ENCODE measurements at regions not wholly inside any gene's neighbourhood (a gene's known extent, or its start where the extent isn't known, plus 50 kb on each side); places are given as distances from the start of the nearest gene placed in this dataset.
A peak's percentile ranks its signal among the peaks of the same experiment; 100 is the strongest.

GRCh38 chr20:2203436-2203835 is 92.4 kb upstream of the TGM3 start:
- no peak overlapping the region for H3K4me3 Mint-ChIP-seq (ENCODE audit: unreplicated experiment)
- H3K27me3 Mint-ChIP-seq (ENCODE audit: unreplicated experiment) = peaks cover 2% of the 10 kb centered on the region
- H3K36me3 Mint-ChIP-seq (ENCODE audit: low read depth, unreplicated experiment) = no peaks in the 10 kb centered on the region
- H3K27ac Mint-ChIP-seq (ENCODE audit: unreplicated experiment) = no peak overlapping the region
- DNase-seq (ENCODE audit: low spot score) = no peak
- no peak for TF ChIP-seq CTCF (IDR thresholded peaks at IDR 0.05; ENCODE audit: unreplicated experiment)
- no peaks in the 10 kb centered on the region for H3K9me3 Mint-ChIP-seq (ENCODE audit: unreplicated experiment)
- no peaks in the 10 kb centered on the region for H3K4me1 Mint-ChIP-seq (ENCODE audit: unreplicated experiment)

GRCh38 chr20:2204021-2204420 is 91.8 kb upstream of the TGM3 start:
- H3K27ac Mint-ChIP-seq (ENCODE audit: unreplicated experiment) = no peak overlapping the region
- H3K9me3 Mint-ChIP-seq (ENCODE audit: unreplicated experiment) = no peaks in the 10 kb centered on the region
- no peaks in the 10 kb centered on the region for H3K4me1 Mint-ChIP-seq (ENCODE audit: unreplicated experiment)
- no peak for TF ChIP-seq CTCF (IDR thresholded peaks at IDR 0.05; ENCODE audit: unreplicated experiment)
- H3K36me3 Mint-ChIP-seq (ENCODE audit: low read depth, unreplicated experiment) = no peaks in the 10 kb centered on the region
- DNase-seq (ENCODE audit: low spot score) = no peak
- peaks cover 2% of the 10 kb centered on the region for H3K27me3 Mint-ChIP-seq (ENCODE audit: unreplicated experiment)
- no peak overlapping the region for H3K4me3 Mint-ChIP-seq (ENCODE audit: unreplicated experiment)

GRCh38 chr20:2206957-2207769 is 88.6 kb upstream of the TGM3 start:
- Mint-ChIP-seq H3K4me1 (ENCODE audit: unreplicated experiment) (no peaks in the 10 kb centered on the region), H3K27ac (ENCODE audit: unreplicated experiment) (no peak overlapping the region), H3K27me3 (ENCODE audit: unreplicated experiment) (peaks cover 2% of the 10 kb centered on the region), H3K36me3 (ENCODE audit: low read depth, unreplicated experiment) (no peaks in the 10 kb centered on the region), H3K9me3 (ENCODE audit: unreplicated experiment) (no peaks in the 10 kb centered on the region), H3K4me3 (ENCODE audit: unreplicated experiment) (no peak overlapping the region)
- TF ChIP-seq CTCF (IDR thresholded peaks at IDR 0.05; ENCODE audit: unreplicated experiment) = peak; percentile 73
- peak; percentile 89 for DNase-seq (ENCODE audit: low spot score)

- TF ChIP-seq CTCF (IDR thresholded peaks at IDR 0.05; ENCODE audit: unreplicated experiment) = no peak
- Mint-ChIP-seq H3K27ac (ENCODE audit: unreplicated experiment) (no peak overlapping the region), H3K27me3 (ENCODE audit: unreplicated experiment) (peaks cover 3% of the 10 kb centered on the region), H3K36me3 (ENCODE audit: low read depth, unreplicated experiment) (no peaks in the 10 kb centered on the region), H3K9me3 (ENCODE audit: unreplicated experiment) (no peaks in the 10 kb centered on the region), H3K4me3 (ENCODE audit: unreplicated experiment) (no peak overlapping the region), H3K4me1 (ENCODE audit: unreplicated experiment) (no peaks in the 10 kb centered on the region)
- DNase-seq (ENCODE audit: low spot score) = no peak
Observed at GRCh38 chr20:2207770-2208097, 88.1 kb upstream of the TGM3 start.

GRCh38 chr20:2208897-2209296 is 86.9 kb upstream of the TGM3 start:
- Mint-ChIP-seq H3K4me3 (ENCODE audit: unreplicated experiment) (no peak overlapping the region), H3K9me3 (ENCODE audit: unreplicated experiment) (no peaks in the 10 kb centered on the region)

More at GRCh38 chr20:2208897-2209296, 86.9 kb upstream of the TGM3 start:
- no peak overlapping the region for H3K27ac Mint-ChIP-seq (ENCODE audit: unreplicated experiment)
- H3K4me1 Mint-ChIP-seq (ENCODE audit: unreplicated experiment) = no peaks in the 10 kb centered on the region
- TF ChIP-seq CTCF (IDR thresholded peaks at IDR 0.05; ENCODE audit: unreplicated experiment) = no peak
- no peak for DNase-seq (ENCODE audit: low spot score)
- H3K27me3 Mint-ChIP-seq (ENCODE audit: unreplicated experiment) = peaks cover 2% of the 10 kb centered on the region
- H3K36me3 Mint-ChIP-seq (ENCODE audit: low read depth, unreplicated experiment) = no peaks in the 10 kb centered on the region
